Endodermal cell (in vitro differentiated cells): ENCODE measurements at regions not wholly inside any gene's neighbourhood (a gene's known extent, or its start where the extent isn't known, plus 50 kb on each side); places are given as distances from the start of the nearest gene placed in this dataset.

Source experiments
- DNase-seq: peaks from one replicate; pipeline ENCODE4 v3.0.0-alpha.2; 2017
- H3K27ac ChIP-seq: 2 replicates; pipeline ENCODE4 v1.5.1; 2013; ENCODE audit warnings: mild to moderate bottlenecking, low read depth, low read length, moderate library complexity
- H3K27me3 ChIP-seq: 2 replicates; pipeline ENCODE4 v1.6.1; 2013; ENCODE audit warnings: mild to moderate bottlenecking, low read length, moderate library complexity; ENCODE audit not compliant: insufficient read depth, control insufficient read depth, poor library complexity, severe bottlenecking
- H3K36me3 ChIP-seq: 2 replicates; pipeline ENCODE4 v1.7.0; 2013; ENCODE audit warnings: mild to moderate bottlenecking, low read length, moderate library complexity; ENCODE audit not compliant: control insufficient read depth, insufficient read depth
- H3K4me1 ChIP-seq: one replicate; pipeline ENCODE4 v1.7.0; 2013; ENCODE audit warnings: low read length; ENCODE audit not compliant: control insufficient read depth, insufficient read depth
- H3K4me3 ChIP-seq: 2 replicates; pipeline ENCODE4 v1.5.1; 2013; ENCODE audit warnings: mild to moderate bottlenecking, low read length, moderate library complexity
- H3K9ac ChIP-seq: 2 replicates; pipeline ENCODE4 v1.6.1; 2013; ENCODE audit warnings: mild to moderate bottlenecking, low read length, moderate library complexity; ENCODE audit not compliant: poor library complexity, severe bottlenecking; ENCODE audit errors: extremely low read depth
- H3K9me3 ChIP-seq: 2 replicates; pipeline ENCODE4 v1.6.1; 2013; ENCODE audit warnings: mild to moderate bottlenecking, low read length, moderate library complexity; ENCODE audit not compliant: control insufficient read depth
- H3K27ac Mint-ChIP-seq: 2 replicates; pipeline ENCODE4 v1.8.0; 2020; ENCODE audit warnings: mixed read lengths
- H3K27me3 Mint-ChIP-seq: 2 replicates; pipeline ENCODE4 v1.8.0; 2021; ENCODE audit warnings: mild to moderate bottlenecking, mixed read lengths; ENCODE audit not compliant: insufficient read depth
- H3K36me3 Mint-ChIP-seq: 2 replicates; pipeline ENCODE4 v1.8.0; 2020; ENCODE audit warnings: low read depth, mixed read lengths
- H3K4me1 Mint-ChIP-seq: 2 replicates; pipeline ENCODE4 v1.8.0; 2020; ENCODE audit warnings: mixed read lengths
- H3K4me3 Mint-ChIP-seq: 2 replicates; pipeline ENCODE4 v1.8.0; 2020; ENCODE audit warnings: mild to moderate bottlenecking, moderate library complexity, mixed read lengths
- H3K9me3 Mint-ChIP-seq: 2 replicates; pipeline ENCODE4 v1.8.0; 2020; ENCODE audit warnings: mild to moderate bottlenecking, mixed read lengths
- WGBS, 2 experiments: methylation state at CpG; one replicate each; pipeline versions ENCODE4 v1.1.5 to v1.1.7; 2013; ENCODE audit warnings: missing lambda C conversion rate in 2 of 2, mixed read lengths in 1 of 2; ENCODE audit not compliant: insufficient coverage in 1 of 2, insufficient read length in 1 of 2; 5-methylcytosine and 5-hydroxymethylcytosine counted together
- TF ChIP-seq, protein P1 (sequence below): fragments of 200-600 bp; sonication (generic); conservative IDR thresholded peaks from 2 replicates; pipeline ENCODE4 v1.5.0; 2021; ENCODE audit warnings: antibody characterized with exemption, mild to moderate bottlenecking

DNA sequence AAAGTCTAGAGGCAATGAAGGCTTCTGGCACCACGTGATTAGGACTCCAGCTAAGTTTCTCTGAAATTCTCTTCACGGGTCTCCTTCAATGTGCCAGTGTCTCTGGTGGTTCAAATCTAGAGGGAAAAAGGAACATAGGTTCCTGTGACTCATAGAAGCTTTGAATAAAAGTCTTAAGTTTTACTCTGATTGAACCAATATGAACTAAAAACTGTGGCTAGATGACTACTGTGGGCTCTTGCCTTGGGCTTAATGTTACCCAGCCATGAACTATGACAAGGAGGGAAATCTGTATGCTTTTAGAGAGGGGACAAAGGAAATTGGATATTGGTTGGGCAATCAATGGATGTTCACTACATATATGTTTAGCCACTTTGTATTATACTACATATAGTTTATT is 49.9 kb upstream of the TEX13D start:
- TF ChIP-seq, protein P1, sequence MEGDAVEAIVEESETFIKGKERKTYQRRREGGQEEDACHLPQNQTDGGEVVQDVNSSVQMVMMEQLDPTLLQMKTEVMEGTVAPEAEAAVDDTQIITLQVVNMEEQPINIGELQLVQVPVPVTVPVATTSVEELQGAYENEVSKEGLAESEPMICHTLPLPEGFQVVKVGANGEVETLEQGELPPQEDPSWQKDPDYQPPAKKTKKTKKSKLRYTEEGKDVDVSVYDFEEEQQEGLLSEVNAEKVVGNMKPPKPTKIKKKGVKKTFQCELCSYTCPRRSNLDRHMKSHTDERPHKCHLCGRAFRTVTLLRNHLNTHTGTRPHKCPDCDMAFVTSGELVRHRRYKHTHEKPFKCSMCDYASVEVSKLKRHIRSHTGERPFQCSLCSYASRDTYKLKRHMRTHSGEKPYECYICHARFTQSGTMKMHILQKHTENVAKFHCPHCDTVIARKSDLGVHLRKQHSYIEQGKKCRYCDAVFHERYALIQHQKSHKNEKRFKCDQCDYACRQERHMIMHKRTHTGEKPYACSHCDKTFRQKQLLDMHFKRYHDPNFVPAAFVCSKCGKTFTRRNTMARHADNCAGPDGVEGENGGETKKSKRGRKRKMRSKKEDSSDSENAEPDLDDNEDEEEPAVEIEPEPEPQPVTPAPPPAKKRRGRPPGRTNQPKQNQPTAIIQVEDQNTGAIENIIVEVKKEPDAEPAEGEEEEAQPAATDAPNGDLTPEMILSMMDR: no peak
- H3K4me1 ChIP-seq: no peaks in the 10 kb centered on the region
- no peaks in the 10 kb centered on the region for H3K27me3 Mint-ChIP-seq

More for the DNA sequence above, 49.9 kb upstream of the TEX13D start:
- no peaks in the 10 kb centered on the region for H3K36me3 Mint-ChIP-seq
- Histone ChIP-seq H3K4me3 (no peak overlapping the region), H3K9me3 (no peaks in the 10 kb centered on the region), H3K27ac (no peak overlapping the region), H3K27me3 (no peaks in the 10 kb centered on the region), H3K9ac (no peak overlapping the region), H3K36me3 (no peaks in the 10 kb centered on the region)
- no peak overlapping the region for H3K4me3 Mint-ChIP-seq
- H3K9me3 Mint-ChIP-seq: no peaks in the 10 kb centered on the region
- H3K4me1 Mint-ChIP-seq: no peaks in the 10 kb centered on the region
- no peak for DNase-seq
- H3K27ac Mint-ChIP-seq: no peak overlapping the region
- WGBS, 2 experiments: 78 to 88% methylated on average over 2 of the region's 2 CpGs
